ENCODE measurements at regions not wholly inside any gene's neighbourhood (a gene's known extent, or its start where the extent isn't known, plus 50 kb on each side); places are given as distances from the start of the nearest gene placed in this dataset.
A peak's percentile ranks its signal among the peaks of the same experiment; 100 is the strongest.

DNA sequence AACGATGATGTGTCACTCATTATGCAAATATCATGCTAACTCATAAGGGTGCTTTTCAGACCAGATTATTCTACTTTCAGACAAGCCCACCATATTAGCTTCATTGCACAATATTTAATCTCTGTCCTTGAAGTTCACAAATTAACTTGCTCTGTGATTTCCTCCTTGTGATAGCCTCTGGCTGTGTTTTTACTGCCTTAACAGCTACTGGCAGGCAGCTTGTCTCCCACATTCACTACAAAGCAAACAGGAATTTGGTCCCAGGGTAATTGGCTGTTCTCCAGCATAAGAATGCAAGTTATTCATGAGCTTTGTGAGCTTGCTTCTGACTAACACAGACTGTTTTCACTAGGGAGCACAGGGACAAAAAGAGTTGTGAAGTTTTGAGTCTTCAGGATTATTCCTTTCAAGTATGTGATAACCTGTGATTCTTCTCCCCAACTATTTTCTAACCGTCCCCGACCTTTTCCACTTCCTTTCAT is 87.9 kb upstream of the HMCN1 start:
- Histone ChIP-seq H2BK20ac (ENCODE audit: low read depth, low read length, poor library complexity, severe bottlenecking) (no peak overlapping the region), H2AFZ (ENCODE audit: low read length) (no peak overlapping the region), H2BK5ac (ENCODE audit: insufficient read length, low read length) (no peak overlapping the region), H4K91ac (ENCODE audit: insufficient read length, low read depth, low read length) (no peak overlapping the region), H2BK12ac (ENCODE audit: insufficient read length, low read depth, low read length) (no peak overlapping the region), H2BK15ac (ENCODE audit: low read depth, low read length) (no peak overlapping the region), H3K9me3 (ENCODE audit: control insufficient read depth, low read depth, low read length) (peaks cover 19% of the 10 kb centered on the region), H2BK120ac (ENCODE audit: low read depth, low read length, poor library complexity, severe bottlenecking) (no peak overlapping the region), H3K4me2 (ENCODE audit: insufficient read depth, insufficient read length, low read length) (peak overlapping the region; percentile 11), H3K4ac (ENCODE audit: low read depth, low read length) (no peak overlapping the region), H3K56ac (ENCODE audit: insufficient read length, low read depth, low read length) (no peak overlapping the region), H3T11ph (ENCODE audit: low read length) (no peak overlapping the region), H2AK5ac (ENCODE audit: insufficient read length, low read length) (no peak overlapping the region), H3K27ac (ENCODE audit: insufficient read length, low read depth, low read length) (peak overlapping the region; percentile 92), H3K4me1 (ENCODE audit: insufficient read depth, low read length) (no peaks in the 10 kb centered on the region; the same call in 1 of the 2 replicates), H3K23me2 (ENCODE audit: insufficient read length, low read depth, low read length, poor library complexity, severe bottlenecking) (no peaks in the 10 kb centered on the region), H3K14ac (ENCODE audit: insufficient read depth, low read length) (no peak overlapping the region), H3K27me3 (ENCODE audit: insufficient read depth, low read length) (no peaks in the 10 kb centered on the region), H3K23ac (ENCODE audit: insufficient read length, low read depth, low read length) (no peak overlapping the region), H4K20me1 (ENCODE audit: control insufficient read depth, insufficient read depth, insufficient read length) (no peaks in the 10 kb centered on the region), H4K8ac (replicated peaks; ENCODE audit: insufficient read length, low read depth, low read length) (no peak overlapping the region), H3K18ac (ENCODE audit: insufficient read length, low read depth, low read length) (no peak overlapping the region), H3K9ac (ENCODE audit: extremely low read depth, insufficient read length, low read length) (no peak overlapping the region), H3K79me1 (ENCODE audit: insufficient read depth, low read depth, low read length, poor library complexity, severe bottlenecking) (no peaks in the 10 kb centered on the region), H3K79me2 (ENCODE audit: insufficient read depth, low read length) (no peaks in the 10 kb centered on the region), H4K5ac (ENCODE audit: insufficient read length, low read depth, low read length) (no peak overlapping the region)
- peaks cover 38% of the 10 kb centered on the region in 2 experiments for H3K4me1 Mint-ChIP-seq
- DNase-seq, result peak; percentile 79
- H3K36me3 Mint-ChIP-seq (ENCODE audit: insufficient read depth in 1 of 3, low read depth in 3 of 3), result peaks cover 35 to 58% (median 45%) of the 10 kb centered on the region in 3 experiments
- peak overlapping the region; percentile 95 to 100 (median 95); a peak in 6 of 7 replicates for H3K27ac Mint-ChIP-seq
- H3K27me3 Mint-ChIP-seq (ENCODE audit: low read depth), result peaks cover 4% of the 10 kb centered on the region
- WGBS (ENCODE audit: extremely low coverage, insufficient read length, low lambda C conversion rate), result no CpG with 5 or more reads among the region's 3 CpGs
- TF ChIP-seq, protein P1, sequence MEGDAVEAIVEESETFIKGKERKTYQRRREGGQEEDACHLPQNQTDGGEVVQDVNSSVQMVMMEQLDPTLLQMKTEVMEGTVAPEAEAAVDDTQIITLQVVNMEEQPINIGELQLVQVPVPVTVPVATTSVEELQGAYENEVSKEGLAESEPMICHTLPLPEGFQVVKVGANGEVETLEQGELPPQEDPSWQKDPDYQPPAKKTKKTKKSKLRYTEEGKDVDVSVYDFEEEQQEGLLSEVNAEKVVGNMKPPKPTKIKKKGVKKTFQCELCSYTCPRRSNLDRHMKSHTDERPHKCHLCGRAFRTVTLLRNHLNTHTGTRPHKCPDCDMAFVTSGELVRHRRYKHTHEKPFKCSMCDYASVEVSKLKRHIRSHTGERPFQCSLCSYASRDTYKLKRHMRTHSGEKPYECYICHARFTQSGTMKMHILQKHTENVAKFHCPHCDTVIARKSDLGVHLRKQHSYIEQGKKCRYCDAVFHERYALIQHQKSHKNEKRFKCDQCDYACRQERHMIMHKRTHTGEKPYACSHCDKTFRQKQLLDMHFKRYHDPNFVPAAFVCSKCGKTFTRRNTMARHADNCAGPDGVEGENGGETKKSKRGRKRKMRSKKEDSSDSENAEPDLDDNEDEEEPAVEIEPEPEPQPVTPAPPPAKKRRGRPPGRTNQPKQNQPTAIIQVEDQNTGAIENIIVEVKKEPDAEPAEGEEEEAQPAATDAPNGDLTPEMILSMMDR (conservative IDR thresholded peaks at IDR 0.05), result no peak
- H3K4me3 Mint-ChIP-seq, result peak overlapping the region; percentile 37 to 50; a peak in 2 of 5 replicates
- H3K9me3 Mint-ChIP-seq, result peaks cover 41 to 58% of the 10 kb centered on the region in 2 experiments

Measured in H9 (cell line).